Renal cortex interstitium (tissue), 11 donors: ENCODE measurements at regions not wholly inside any gene's neighbourhood (a gene's known extent, or its start where the extent isn't known, plus 50 kb on each side); places are given as distances from the start of the nearest gene placed in this dataset.
"Not testable (repeated sequence)": the region's sequence is repeated elsewhere in the genome, so short reads cannot be mapped to it uniquely, and the experiment has no call there.

Experiments used
- DNase-seq, 11 donors: peaks; one replicate each; pipeline ENCODE4 v3.0.0-alpha.2; 2013; ENCODE audit warnings: low read depth in 9 of 11, low spot score in 4 of 11; ENCODE audit errors: extremely low read depth in 1 of 11

DNA sequence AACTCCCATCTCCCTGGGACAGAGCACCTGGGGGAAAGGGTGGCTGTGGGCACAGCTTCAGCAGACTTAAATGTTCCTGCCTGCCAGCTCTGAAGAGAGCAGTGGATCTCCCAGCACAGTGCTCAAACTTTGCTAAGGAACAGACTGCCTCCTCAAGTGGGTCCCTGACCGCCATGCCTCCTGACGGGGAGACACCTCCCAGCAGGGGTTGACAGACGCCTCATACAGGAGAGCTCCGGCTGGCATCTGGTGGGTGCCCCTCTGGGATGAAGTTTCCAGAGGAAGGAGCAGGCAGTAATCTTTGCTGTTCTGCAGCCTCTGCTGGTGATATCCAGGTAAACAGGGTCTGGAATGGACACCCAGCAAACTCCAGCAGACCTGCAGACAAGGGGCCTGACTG, 206.9 kb upstream of the NUDT10 start:
- DNase-seq = not testable (repeated sequence)

DNA sequence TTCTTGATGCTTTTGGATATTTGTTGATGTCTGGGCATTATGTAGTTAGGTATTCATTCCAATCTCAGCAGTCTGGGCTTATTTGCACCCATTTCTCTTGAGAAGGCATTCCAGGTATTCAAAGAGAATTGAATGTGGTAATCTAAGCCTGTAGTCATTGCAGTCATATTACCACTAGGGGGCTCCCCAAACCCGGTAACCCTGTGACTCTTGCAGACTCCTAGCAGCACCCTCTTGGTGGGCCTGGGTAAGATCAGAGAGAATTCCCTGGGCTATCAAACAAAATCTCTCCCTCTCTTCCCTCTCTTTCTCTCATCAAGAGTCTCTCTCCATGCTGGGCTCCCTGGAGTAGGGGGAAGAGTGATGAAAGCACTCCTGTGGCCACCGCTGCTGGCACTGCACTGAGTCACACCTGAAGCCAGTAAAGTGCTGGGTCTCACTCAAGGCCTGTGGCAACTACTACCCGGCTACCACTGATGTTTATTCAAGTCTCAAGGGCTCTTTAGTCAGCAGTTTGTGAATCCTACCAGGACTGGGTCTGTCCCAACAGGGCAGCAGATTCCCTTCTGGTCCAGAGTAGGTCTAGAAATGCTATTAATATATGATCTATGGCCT, 187.7 kb upstream of the NUDT10 start:
- peak in 7 of 11 donors; percentile 8 to 24 (median 12) for DNase-seq

DNA sequence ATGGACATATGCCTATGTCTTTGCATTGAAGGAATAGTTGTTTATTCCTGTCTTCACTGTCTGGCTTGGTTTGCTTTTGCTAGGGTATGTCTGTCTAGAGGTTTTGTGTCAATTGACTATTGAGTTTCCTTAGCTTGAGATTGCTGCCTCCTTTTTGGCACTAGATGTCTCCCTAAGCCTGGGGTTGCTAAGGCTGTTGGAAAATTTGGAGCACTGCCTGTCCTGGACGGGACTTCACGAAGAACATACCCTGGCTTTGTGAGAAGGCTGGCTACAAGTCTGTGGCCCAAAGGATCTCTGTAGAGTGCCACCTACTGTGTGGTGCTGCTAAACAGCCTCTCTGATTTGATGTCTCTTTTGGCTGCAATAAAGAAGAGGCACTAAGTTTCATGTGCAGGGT, 183.8 kb upstream of the NUDT10 start:
- peak in 5 of 11 donors; percentile 3 to 15 (median 5) for DNase-seq

DNA sequence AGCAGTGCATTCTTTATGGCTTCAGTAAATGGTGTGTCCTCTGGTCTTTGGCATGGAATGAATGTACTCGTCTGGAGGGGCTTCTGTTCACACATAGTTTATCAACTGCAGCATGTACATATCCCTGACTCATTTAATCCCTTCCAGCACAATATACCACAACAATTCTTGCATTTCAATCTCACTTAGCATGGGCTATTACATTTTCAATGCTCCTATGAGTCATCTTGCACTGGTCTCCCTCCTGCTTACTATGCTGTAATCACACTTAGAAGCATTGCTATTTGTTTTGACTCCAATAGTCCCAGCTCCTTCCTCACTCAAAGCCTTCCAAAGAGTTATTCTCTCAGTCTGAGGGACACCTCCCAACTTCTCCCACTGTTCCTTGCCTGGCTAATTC, 180.9 kb upstream of the NUDT10 start:
- no peak for DNase-seq

DNA sequence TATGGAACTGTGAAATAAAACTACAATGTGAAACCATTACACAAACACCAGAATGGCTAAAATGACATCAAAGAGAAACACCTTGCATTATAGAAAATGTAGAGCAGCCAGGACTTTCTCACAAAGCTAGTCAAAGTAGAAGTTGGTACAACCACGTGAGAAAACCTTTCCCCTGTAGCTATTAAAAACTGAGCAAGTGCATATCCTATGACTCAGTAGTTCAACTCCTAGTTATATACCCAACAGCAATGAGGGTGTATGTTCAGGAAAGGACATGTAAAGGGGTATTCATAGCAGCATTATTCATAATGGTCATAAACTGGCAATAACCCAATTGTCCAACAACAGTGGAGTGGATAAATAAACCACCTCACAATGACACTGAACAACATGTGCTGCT, 177.5 kb upstream of the NUDT10 start:
- DNase-seq = no peak

DNA sequence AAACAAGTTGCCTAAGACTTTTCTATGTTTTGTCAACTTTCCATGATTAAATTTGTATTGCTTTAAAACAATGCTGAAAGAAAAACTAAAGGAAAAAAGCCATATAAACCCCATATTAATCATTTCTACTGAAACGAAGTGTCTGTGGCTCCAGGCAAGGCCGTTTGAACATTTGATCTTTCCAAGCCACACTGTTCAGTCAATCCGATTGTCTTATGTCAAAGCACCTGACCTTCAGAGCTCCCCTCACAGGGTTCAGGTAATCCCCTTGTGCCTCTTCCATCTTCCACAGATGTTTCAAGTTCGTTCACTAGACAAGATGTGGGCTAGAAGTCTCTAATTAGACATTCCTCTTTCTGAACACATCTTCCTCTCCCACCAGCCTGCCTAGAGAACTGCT, 177.1 kb upstream of the NUDT10 start:
- DNase-seq = no peak

DNA sequence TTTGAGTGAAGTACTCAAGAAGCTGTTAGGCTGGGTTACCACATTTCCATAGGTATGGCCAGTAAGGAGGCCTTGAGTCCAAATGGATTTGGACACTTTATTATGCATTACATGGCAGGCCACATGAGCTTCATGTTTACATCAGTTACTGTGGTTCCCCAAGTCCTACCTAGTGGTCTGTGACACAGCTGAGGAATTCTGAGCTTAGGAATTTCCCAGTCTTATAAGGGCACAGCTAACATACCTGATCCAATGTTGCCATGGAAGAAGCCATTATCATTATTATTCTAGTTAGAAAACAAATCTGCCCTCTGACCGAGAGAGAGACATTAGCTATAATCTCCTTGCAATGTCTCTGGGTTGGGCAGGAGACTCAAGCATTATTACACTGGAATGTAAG, 174.4 kb upstream of the NUDT10 start:
- DNase-seq = peak in 1 of 11 donors; percentile 14

DNA sequence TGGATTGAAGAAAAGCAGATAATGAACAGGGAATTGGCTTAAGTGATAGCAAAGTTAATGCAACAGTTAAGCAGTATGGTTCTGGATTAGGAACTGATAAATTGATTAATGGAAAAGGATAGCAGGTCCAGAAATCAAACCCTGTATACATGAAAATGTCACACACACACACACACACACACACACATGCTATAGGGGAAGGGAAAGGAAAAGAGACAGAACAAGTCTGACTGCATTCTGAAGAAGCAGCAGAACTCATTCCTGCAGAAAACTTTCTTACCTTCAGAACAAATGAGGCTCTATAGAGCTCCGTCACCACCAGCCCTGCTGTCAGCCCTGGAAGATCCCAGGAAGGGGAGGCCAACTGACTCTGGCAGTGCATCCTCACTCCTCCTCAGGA, 173.2 kb upstream of the NUDT10 start:
- not testable (repeated sequence) for DNase-seq

DNA sequence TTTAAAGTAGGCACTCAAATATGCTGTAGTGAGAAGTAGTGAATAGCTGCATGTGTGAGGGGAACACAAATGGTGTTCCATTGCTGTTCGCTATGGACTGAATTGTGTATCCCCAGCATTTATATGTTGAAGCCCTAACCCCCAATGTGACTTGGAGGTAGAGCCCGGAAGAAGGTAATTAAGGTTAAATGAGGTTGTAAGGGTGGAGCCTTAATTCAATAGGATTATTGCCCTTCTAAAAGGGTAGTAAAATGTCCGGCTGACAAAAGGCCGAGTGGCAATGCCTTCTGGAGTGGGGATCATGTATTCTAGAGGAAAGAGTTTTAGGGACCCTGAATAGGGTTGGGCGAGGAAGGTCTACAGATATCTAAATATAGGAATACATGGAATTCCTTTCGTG, 168.9 kb upstream of the NUDT10 start:
- no peak for DNase-seq

DNA sequence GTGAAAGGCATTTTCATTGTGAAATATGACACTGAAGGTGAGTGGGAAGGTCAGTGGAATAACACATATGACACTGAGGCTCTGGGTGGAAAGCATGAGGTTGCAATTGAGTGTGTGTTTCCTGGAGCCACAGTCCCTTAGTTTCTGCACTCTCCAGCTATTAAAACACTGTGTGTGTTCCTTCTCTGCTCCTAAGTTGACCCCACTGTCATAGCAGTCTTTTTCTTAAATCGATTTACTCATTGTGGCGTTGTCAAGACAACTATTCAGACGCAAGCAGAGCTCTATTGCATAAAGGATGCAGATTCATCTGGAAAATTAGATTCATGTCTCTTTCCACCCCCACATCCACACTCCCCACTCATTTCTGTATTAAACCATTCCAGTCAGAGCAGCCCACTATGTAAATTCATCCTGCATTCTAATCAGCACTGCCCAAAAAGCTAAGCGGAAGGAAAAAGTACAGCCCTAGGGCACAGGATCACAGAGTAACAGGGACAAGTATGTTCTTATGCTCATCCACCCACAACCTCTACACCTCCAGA, 154.2 kb upstream of the NUDT10 start:
- not testable (repeated sequence) for DNase-seq

DNA sequence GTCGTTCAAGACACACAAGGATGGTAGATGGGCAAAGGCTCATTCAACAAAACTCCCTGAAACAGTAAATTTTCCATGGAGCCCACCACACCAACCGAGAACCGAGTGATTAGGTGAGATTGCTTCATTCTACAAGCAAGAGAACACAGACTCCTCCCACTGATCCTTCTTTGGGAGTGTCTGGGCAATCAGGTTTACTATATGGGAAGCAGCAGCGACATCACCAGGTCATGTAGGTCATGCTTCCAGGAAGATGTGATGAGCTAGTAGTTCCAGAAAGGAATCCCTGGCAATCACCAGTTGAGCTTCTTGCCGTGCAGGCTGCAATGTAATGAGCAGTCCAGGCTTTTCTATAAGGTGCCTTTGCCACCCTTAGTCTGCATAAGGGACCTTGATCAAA, 152.8 kb upstream of the NUDT10 start:
- DNase-seq = not testable (repeated sequence)

DNA sequence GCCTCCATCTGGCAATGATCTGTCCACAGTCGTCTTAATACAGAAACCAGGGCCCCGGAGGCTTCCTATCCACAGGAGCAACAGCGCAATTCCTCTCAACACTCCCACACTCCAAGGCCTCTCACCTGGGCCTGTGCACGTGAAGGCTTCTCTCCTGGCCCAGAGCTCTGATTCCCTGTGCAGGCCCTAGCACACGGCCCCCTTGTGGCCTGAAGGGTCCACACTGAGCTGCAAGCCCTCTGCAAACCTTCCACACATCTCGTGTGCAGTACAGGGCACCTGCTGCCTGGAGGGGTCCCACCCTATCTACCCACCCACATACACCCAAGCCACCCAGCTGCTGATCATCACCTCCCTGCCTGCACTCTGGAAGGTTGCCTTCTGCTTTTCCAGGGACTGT, 150.1 kb upstream of the NUDT10 start:
- DNase-seq = no peak

DNA sequence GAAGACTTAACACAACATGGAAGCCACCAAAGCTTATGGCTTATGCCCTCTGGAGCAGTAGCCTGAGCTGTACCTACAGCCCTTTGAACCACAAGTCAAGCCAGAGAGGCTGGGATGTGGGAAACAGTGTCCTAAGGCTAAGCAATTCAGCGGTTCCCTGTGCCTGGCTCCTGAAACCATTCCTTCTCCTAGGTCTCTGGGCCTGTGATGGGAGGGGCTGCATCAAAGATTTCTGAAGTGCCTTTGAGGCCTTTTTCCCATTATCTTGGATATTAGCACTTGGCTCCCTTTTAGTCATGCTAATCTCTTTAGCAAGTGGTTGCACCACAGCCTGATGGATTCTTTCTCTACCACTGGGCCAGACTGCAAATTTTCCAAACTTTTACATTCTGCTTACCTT, 140.5 kb upstream of the NUDT10 start:
- DNase-seq = no peak

DNA sequence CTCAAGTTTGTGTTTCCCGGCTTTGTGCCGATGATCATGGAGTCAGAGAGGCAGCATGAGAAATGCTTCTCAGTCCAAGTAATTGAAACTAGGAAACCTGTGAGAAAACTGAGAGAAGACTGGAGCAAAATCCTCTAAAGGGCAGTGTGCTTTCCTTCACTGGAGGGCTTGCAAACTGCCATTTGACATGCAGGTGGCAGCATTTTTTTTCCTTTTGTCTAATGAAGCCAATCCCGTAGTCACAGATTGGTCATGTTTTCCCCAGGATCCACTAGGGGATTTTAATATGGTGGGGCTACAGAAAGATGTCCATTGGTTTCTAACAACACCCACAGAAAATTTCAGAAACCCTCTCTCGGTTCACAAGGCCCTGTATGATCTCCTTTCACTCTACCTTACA, 117.4 kb upstream of the NUDT10 start:
- DNase-seq = no peak

DNA sequence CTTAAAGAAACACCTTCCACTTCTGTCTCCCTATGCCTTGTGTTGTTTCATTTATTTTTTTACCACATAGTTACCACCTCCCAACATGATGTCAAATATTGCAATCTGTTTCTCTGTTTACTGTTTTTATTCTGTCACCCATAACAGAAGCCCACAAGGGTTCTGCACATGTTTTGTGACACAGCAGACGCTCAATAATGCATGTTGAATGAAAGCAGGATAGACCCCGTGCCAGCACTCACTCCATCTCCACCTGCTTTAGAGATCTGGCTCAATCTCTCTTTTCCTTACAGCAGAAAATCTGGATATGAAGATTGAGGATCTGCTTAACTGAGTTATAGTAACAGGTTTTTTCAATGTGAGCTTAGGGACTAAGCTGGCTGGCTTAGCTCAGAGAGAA, 116.8 kb upstream of the NUDT10 start:
- no peak for DNase-seq

DNA sequence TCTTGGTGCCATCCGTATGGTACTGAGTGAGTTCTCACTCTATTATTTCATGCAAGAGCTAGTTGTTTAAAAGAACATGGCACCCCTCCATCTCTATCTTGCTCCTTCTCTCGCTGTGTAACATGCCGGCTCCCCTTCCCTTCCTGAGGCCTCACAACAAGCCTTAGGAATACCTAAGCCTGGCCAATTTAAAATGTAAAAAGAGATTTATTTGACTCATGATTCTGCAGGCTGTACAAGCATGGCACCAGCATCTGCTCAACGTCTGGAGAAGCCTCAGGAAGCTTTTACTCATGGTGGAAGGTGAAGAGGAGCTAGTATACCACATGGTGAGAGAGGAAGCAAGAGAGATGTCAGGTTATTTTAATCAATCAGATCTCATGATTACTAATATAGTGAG, 90.4 kb upstream of the NUDT10 start:
- no peak for DNase-seq

DNA sequence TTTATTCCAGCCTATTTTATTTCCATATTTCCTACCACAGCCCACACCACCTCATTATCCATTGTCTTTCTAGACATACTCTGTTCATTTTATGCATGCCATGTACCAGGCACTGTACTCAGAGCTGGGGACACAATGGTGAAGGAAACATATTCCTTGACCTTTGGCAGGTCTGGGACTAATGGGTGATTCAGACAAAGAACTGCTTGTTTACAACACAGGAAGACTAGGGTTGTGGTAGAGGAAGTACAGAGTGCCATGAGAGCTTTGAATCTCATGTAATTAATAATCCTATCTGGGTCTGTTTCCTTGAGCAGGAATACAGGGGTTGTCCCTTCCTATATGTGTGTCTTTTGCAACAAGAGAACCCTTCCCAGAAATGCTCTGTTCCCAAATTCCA, 75.1 kb upstream of the NUDT10 start:
- no peak for DNase-seq

DNA sequence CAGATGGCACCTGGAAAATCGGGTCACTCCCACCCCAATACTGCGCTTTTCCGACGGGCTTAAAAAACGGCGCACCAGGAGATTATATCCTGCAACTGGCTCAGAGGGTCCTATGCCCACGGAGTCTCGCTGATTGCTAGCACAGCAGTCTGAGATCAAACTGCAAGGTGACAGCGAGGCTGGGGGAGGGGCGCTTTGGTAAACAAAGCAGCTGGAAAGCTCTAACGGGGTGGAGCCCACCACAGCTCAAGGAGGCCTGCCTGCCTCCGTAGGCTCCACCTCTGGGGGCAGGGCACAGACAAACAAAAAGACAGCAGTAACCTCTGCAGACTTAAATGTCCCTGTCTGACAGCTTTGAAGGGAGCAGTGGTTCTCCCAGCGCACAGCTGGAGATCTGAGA, 70.4 kb upstream of the NUDT10 start:
- DNase-seq = not testable (repeated sequence)

DNA sequence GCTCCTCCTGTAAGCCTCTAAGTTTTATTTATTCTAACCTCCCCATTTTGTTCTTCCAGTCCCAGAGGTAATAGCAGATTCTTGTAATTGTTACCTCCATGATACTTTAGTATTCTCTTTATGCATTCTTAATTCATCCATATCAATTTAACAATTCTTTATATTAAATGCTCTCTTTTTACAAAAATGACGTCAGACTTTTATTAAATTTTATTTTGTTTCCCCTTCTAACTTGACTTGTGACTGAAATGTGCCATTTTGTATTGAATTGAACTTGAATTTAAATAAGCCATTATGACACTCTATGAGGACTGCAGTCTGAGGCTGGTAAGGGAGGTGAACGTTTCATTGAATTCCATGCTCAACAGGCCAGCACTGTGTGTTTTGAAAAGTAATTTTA, 60.0 kb upstream of the NUDT10 start:
- no peak for DNase-seq

DNA sequence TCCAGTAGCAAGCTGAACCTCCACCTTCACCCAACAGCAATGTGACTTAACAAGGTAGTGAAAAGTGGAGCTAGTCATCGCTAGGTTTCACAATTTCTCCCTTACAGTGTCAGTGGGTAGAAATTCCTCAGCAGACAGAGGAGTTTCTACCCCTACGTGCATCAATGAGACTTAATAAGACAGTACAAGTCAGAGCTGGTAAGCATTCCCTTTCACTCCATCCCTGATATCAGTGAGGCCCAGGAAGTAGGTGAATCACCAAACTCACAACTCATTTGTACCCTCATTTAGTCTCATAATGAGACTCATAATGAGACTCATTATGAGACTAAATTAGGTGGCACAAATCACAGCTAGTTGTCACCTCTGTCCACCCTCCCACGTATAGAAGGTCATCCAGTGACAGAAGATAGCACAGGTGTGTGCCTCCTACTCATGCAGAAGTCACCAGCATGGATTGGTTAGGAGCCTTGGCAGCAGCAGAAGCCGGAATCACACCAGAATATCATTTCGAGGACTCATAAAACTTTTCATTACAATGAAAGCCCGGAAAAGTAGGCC, 50.8 kb upstream of the NUDT10 start:
- DNase-seq = no peak
